ENCODE measurements at regions not wholly inside any gene's neighbourhood (a gene's known extent, or its start where the extent isn't known, plus 50 kb on each side); places are given as distances from the start of the nearest gene placed in this dataset.

DNA sequence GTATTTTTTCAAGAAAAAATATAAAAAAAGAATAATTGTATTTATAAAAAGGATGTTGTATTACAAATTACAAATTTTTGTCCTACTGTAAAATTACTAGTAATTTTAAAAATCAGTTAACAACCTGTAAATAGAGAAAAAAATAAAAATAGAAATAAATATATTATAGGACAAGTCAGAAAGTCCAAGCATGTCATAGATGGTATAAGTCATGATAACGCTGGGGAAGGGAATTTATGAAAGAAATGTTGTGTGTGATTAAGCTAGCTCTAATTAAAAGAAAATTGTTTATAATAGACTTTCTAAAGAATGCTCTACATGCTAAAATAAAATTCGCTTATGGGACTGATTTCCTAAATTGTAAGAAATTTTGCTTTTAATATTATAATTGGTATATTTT, 2329.9 kb downstream of the ARAP2 start:
- H4K20me1 ChIP-seq (ENCODE audit: control insufficient read depth, extremely low read depth, insufficient read depth, low read length) = no peaks in the 10 kb centered on the region
- TF ChIP-seq CTCF (conservative IDR thresholded peaks at IDR 0.05 in 1 of 2, IDR thresholded peaks at IDR 0.05 in 1 of 2; ENCODE audit: low read depth in 1 of 2, low read length in 2 of 2) (no peak), EZH2 (IDR thresholded peaks at IDR 0.05; ENCODE audit: low read length, missing control alignments) (no peak)
- no peak for DNase-seq (ENCODE audit: low read depth in 2 of 2)

GRCh38 chr4:33923469-33923868, 2320.8 kb downstream of the ARAP2 start:
- Histone ChIP-seq H3K4me3 (replicated peaks in 1 of 4; ENCODE audit: control extremely low read depth in 1 of 4, insufficient read depth in 1 of 4, low read depth in 3 of 4, low read length in 4 of 4) (no peak overlapping the region), H2AFZ (ENCODE audit: low read length) (no peak overlapping the region), H3K36me3 (ENCODE audit: control insufficient read depth, insufficient read depth, low read length) (no peaks in the 10 kb centered on the region), H3K27me3 (ENCODE audit: control insufficient read depth, insufficient read depth, low read length) (no peaks in the 10 kb centered on the region), H3K79me2 (ENCODE audit: control insufficient read depth, insufficient read depth, low read length) (no peaks in the 10 kb centered on the region), H3K9me3 (ENCODE audit: control insufficient read depth, insufficient read depth, low read depth, low read length) (no peaks in the 10 kb centered on the region), H4K20me1 (ENCODE audit: control insufficient read depth, extremely low read depth, insufficient read depth, low read length) (no peaks in the 10 kb centered on the region), H3K27ac (ENCODE audit: insufficient read depth, low read length) (no peak overlapping the region), H3K4me1 (ENCODE audit: control insufficient read depth, extremely low read depth, insufficient read depth, low read length) (no peaks in the 10 kb centered on the region), H3K9ac (ENCODE audit: insufficient read depth, low read length) (no peak overlapping the region), H3K4me2 (ENCODE audit: extremely low read depth, insufficient read depth, low read length) (no peak overlapping the region)
- no peak for DNase-seq (ENCODE audit: low read depth in 2 of 2)
- TF ChIP-seq EZH2 (IDR thresholded peaks at IDR 0.05; ENCODE audit: low read length, missing control alignments) = no peak
- no peak for TF ChIP-seq CTCF (conservative IDR thresholded peaks at IDR 0.05 in 1 of 2, IDR thresholded peaks at IDR 0.05 in 1 of 2; ENCODE audit: low read depth in 1 of 2, low read length in 2 of 2)

More for the DNA sequence above, 2329.9 kb downstream of the ARAP2 start:
- Histone ChIP-seq H3K4me2 (ENCODE audit: extremely low read depth, insufficient read depth, low read length) (no peak overlapping the region), H3K9me3 (ENCODE audit: control insufficient read depth, insufficient read depth, low read depth, low read length) (no peaks in the 10 kb centered on the region), H3K27ac (ENCODE audit: insufficient read depth, low read length) (no peak overlapping the region), H3K4me3 (replicated peaks in 1 of 4; ENCODE audit: control extremely low read depth in 1 of 4, insufficient read depth in 1 of 4, low read depth in 3 of 4, low read length in 4 of 4) (no peak overlapping the region), H2AFZ (ENCODE audit: low read length) (no peak overlapping the region), H3K27me3 (ENCODE audit: control insufficient read depth, insufficient read depth, low read length) (no peaks in the 10 kb centered on the region), H3K9ac (ENCODE audit: insufficient read depth, low read length) (no peak overlapping the region), H3K36me3 (ENCODE audit: control insufficient read depth, insufficient read depth, low read length) (no peaks in the 10 kb centered on the region), H3K79me2 (ENCODE audit: control insufficient read depth, insufficient read depth, low read length) (no peaks in the 10 kb centered on the region), H3K4me1 (ENCODE audit: control insufficient read depth, extremely low read depth, insufficient read depth, low read length) (no peaks in the 10 kb centered on the region)

DNA sequence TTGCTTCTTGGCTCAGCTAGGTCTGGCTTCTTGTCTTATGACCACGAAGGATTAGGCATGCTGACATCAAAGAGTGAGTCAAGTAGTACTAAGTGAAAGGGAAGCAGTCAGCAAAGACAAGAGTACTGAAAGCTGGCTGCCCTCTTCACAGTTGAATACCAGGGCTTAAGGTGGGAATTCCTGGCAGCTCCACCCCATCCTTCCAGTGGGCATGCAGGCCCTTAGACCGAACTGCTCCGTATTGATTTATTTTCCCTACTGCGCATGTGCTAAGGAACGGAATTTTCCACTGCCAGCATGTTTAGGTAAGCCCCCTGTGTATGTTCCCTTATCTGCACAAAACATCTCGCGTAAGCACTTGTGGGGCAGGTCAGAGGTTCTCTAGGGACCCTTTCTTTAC, 2320.1 kb downstream of the ARAP2 start:
- Histone ChIP-seq H3K4me3 (replicated peaks in 1 of 4; ENCODE audit: control extremely low read depth in 1 of 4, insufficient read depth in 1 of 4, low read depth in 3 of 4, low read length in 4 of 4) (no peak overlapping the region), H4K20me1 (ENCODE audit: control insufficient read depth, extremely low read depth, insufficient read depth, low read length) (no peaks in the 10 kb centered on the region), H3K4me2 (ENCODE audit: extremely low read depth, insufficient read depth, low read length) (no peak overlapping the region), H3K27me3 (ENCODE audit: control insufficient read depth, insufficient read depth, low read length) (no peaks in the 10 kb centered on the region), H3K36me3 (ENCODE audit: control insufficient read depth, insufficient read depth, low read length) (no peaks in the 10 kb centered on the region), H3K9ac (ENCODE audit: insufficient read depth, low read length) (no peak overlapping the region), H3K4me1 (ENCODE audit: control insufficient read depth, extremely low read depth, insufficient read depth, low read length) (no peaks in the 10 kb centered on the region), H3K9me3 (ENCODE audit: control insufficient read depth, insufficient read depth, low read depth, low read length) (no peaks in the 10 kb centered on the region), H3K79me2 (ENCODE audit: control insufficient read depth, insufficient read depth, low read length) (no peaks in the 10 kb centered on the region), H2AFZ (ENCODE audit: low read length) (no peak overlapping the region), H3K27ac (ENCODE audit: insufficient read depth, low read length) (no peak overlapping the region)
- DNase-seq (ENCODE audit: low read depth in 2 of 2) = peak; percentile 52 to 85
- TF ChIP-seq EZH2 (IDR thresholded peaks at IDR 0.05; ENCODE audit: low read length, missing control alignments) (no peak), CTCF (conservative IDR thresholded peaks at IDR 0.05 in 1 of 2, IDR thresholded peaks at IDR 0.05 in 1 of 2; ENCODE audit: low read depth in 1 of 2, low read length in 2 of 2) (no peak)

All from fibroblast of lung (primary cell).